PC-9 (cell line): ENCODE measurements at regions not wholly inside any gene's neighbourhood (a gene's known extent, or its start where the extent isn't known, plus 50 kb on each side); places are given as distances from the start of the nearest gene placed in this dataset.

Experiments used
- CTCF ChIP-seq: fragments of 200-600 bp; sonication (generic); conservative IDR thresholded peaks from 2 replicates; pipeline ENCODE4 v1.6.1; 2017; ENCODE audit warnings: mixed run types, antibody characterized with exemption, mild to moderate bottlenecking, moderate library complexity
- EZH2 ChIP-seq: fragments of 200-600 bp; sonication (generic); IDR thresholded peaks from 2 replicates; pipeline ENCODE4 v1.8.0; 2017; ENCODE audit warnings: antibody characterized with exemption, low read depth

DNA sequence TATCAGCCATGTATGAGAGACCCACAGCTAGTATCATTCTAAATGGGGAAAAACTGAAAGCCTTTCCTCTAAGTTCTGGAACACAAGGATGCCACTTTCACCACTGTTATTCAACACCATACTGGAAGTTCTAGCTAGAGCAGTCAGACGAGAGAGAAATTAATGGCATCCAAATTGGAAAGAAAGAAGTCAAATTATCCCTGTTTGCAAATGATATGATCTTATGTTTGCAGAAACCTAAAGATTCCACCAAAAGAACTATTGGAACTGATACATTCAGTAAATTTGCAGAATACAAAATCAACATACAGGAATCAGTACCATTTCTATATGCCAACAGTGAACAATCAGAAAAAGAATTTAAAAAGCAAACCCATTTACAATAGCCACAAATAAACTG, 226.0 kb downstream of the TRPC6 start:
- TF ChIP-seq CTCF (no peak), EZH2 (no peak)
